PFSK-1 (cell line): ENCODE measurements at regions not wholly inside any gene's neighbourhood (a gene's known extent, or its start where the extent isn't known, plus 50 kb on each side); places are given as distances from the start of the nearest gene placed in this dataset.

Experiments
- FOXP2 ChIP-seq: optimal IDR thresholded peaks from 2 replicates; pipeline ENCODE3; 2011; ENCODE audit warnings: borderline replicate concordance, control low read depth, inconsistent platforms; ENCODE audit not compliant: insufficient read depth; ENCODE audit errors: extremely low read length, extremely low read depth
- POLR2AphosphoS5 ChIP-seq: IDR thresholded peaks from 2 replicates; pipeline ENCODE4 v1.6.1; 2012; ENCODE audit warnings: low read depth, mild to moderate bottlenecking, control low read depth, low read length, moderate library complexity
- SIN3A ChIP-seq: IDR thresholded peaks from 2 replicates; pipeline ENCODE4 v1.6.1; 2012; ENCODE audit warnings: mild to moderate bottlenecking, low read length, moderate library complexity, borderline replicate concordance; ENCODE audit not compliant: insufficient read depth
- TAF1 ChIP-seq: IDR thresholded peaks from 2 replicates; pipeline ENCODE4 v1.6.1; 2012; ENCODE audit warnings: low read length, control low read depth, borderline replicate concordance; ENCODE audit not compliant: insufficient read depth
- TF ChIP-seq, protein P1 (sequence below), 2 experiments: IDR thresholded peaks; 2 replicates each; pipeline versions ENCODE4 v1.6.1 to v1.8.0; 2011 to 2012; ENCODE audit warnings: low read depth in 2 of 2, low read length in 2 of 2, control low read depth in 1 of 2, inconsistent platforms in 1 of 2, mild to moderate bottlenecking in 1 of 2, moderate library complexity in 1 of 2; ENCODE audit not compliant: insufficient read depth in 1 of 2

DNA sequence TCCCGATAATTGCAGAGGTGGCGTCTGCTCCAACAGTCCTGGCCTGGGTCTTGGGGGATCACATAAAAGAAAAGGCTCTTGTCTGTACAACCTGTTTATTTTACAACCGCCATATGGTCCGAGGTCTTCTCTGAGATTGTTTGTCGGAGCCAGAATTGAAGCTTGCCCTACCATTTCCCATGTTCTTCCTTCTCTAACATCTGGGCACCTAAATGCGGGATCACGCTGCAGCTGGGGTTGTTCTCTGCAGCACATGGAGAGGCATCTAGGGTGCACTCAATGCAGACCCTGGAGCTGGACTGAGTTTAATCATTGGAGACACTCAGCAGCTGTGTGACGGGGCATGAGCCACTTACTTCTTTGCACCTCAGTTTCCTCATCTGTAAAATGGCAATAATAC lies 107.7 kb downstream of the ACKR3 start:
- TF ChIP-seq FOXP2 (no peak), TAF1 (no peak), SIN3A (no peak), POLR2AphosphoS5 (no peak)
- TF ChIP-seq, protein P1, sequence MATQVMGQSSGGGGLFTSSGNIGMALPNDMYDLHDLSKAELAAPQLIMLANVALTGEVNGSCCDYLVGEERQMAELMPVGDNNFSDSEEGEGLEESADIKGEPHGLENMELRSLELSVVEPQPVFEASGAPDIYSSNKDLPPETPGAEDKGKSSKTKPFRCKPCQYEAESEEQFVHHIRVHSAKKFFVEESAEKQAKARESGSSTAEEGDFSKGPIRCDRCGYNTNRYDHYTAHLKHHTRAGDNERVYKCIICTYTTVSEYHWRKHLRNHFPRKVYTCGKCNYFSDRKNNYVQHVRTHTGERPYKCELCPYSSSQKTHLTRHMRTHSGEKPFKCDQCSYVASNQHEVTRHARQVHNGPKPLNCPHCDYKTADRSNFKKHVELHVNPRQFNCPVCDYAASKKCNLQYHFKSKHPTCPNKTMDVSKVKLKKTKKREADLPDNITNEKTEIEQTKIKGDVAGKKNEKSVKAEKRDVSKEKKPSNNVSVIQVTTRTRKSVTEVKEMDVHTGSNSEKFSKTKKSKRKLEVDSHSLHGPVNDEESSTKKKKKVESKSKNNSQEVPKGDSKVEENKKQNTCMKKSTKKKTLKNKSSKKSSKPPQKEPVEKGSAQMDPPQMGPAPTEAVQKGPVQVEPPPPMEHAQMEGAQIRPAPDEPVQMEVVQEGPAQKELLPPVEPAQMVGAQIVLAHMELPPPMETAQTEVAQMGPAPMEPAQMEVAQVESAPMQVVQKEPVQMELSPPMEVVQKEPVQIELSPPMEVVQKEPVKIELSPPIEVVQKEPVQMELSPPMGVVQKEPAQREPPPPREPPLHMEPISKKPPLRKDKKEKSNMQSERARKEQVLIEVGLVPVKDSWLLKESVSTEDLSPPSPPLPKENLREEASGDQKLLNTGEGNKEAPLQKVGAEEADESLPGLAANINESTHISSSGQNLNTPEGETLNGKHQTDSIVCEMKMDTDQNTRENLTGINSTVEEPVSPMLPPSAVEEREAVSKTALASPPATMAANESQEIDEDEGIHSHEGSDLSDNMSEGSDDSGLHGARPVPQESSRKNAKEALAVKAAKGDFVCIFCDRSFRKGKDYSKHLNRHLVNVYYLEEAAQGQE (IDR thresholded peaks at IDR 0.05; ENCODE audit: insufficient read depth in 1 of 2, low read depth in 2 of 2, low read length in 2 of 2) = no peak

GRCh38 chr2:236678307-236678975 lies 108.8 kb downstream of the ACKR3 start:
- no peak for TF ChIP-seq FOXP2
- TF ChIP-seq, protein P1 (IDR thresholded peaks at IDR 0.05; ENCODE audit: insufficient read depth in 1 of 2, low read depth in 2 of 2, low read length in 2 of 2) = no peak
- TF ChIP-seq POLR2AphosphoS5 = no peak
- TF ChIP-seq TAF1 = no peak
- TF ChIP-seq SIN3A = no peak

DNA sequence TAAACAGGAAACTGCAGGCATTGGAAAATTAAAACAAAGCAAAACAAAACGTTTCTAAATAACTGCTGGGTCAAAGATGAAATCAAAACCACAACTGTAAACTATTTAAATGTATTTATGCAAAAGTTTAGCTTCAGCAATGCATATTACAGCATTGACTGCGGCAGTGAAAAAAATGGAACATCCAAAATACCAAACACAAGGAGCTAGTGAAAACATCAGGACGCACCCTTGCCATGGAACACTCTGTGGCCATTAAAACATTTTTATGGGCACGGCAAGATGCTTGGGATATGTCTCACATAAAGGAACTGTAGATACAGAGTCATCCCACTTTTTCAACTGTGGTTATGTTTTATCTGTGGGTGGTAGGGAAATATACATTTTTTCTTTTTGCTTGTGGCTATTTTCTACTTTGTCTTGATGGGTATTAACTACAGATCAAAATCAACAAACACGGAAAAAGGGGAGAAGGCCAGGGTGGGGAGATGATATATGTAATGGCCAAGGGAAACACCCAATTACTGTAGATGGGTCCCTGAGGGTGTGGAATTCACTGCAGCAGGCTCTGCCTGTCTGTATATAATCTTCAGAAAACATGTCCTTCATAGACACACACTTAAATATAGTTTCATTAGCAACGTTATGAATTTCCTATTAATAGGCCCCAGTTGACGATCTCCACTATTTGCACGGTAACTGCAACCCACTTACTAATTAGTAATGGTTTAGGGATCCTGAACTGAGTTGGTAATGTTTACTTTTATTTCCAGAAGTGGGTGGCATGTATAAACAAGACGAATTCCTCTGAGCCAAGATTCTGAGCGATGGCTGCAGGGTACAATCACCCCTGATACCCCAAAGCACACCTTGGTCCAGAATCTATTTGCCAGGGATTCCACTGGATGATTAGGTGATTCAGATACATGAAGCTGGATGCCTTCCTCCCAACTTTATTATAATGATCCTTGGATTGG lies 110.5 kb downstream of the ACKR3 start:
- TF ChIP-seq POLR2AphosphoS5 (no peak), FOXP2 (no peak), TAF1 (no peak), SIN3A (no peak)
- TF ChIP-seq, protein P1 (IDR thresholded peaks at IDR 0.05; ENCODE audit: insufficient read depth in 1 of 2, low read depth in 2 of 2, low read length in 2 of 2) = no peak

GRCh38 chr2:236682651-236683422 lies 113.2 kb downstream of the ACKR3 start:
- no peak for TF ChIP-seq TAF1
- no peak for TF ChIP-seq FOXP2
- TF ChIP-seq, protein P1 (IDR thresholded peaks at IDR 0.05; ENCODE audit: insufficient read depth in 1 of 2, low read depth in 2 of 2, low read length in 2 of 2) = no peak
- TF ChIP-seq SIN3A = no peak
